ENCODE measurements at regions not wholly inside any gene's neighbourhood (a gene's known extent, or its start where the extent isn't known, plus 50 kb on each side); places are given as distances from the start of the nearest gene placed in this dataset.
"Not testable (repeated sequence)": the region's sequence is repeated elsewhere in the genome, so short reads cannot be mapped to it uniquely, and the experiment has no call there.

DNA sequence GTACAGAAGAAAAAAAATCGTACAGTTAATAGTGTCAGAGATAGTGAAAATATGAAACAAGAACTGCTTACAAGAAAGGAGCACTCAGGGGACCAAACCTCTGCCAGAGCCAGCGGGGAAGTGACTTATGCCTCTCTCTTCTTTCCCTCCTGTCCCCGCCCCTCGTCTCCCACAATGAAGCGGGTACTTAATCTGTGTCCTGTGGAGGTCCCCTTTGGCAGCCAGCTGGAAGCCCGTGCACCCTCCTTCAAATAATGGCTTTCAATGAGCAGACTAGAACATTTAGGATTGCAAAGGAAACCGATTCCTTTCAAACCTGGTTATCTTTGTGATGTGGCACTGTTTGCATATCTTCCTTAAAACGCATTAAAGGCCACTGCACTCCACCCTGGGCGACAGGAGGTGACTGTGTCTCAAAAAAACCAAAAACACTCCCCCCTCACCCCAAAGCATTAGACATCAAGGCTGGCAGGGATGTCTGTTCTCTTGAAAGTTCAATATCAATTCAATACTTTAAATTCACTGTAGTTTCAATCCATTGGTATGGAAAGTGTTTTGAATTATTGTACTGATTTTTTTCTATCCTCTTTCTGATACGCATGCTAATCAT lies 51.7 kb downstream of the PPIAL4C start:
- not testable (repeated sequence) for H3K9me3 ChIP-seq (ENCODE audit: low read depth, low read length); H3K36me3 ChIP-seq (ENCODE audit: insufficient read depth, low read length); H3K27ac ChIP-seq; H3K9ac ChIP-seq (ENCODE audit: insufficient read length); DNase-seq (ENCODE audit: low read depth, low spot score); H3K4me3 ChIP-seq

DNA sequence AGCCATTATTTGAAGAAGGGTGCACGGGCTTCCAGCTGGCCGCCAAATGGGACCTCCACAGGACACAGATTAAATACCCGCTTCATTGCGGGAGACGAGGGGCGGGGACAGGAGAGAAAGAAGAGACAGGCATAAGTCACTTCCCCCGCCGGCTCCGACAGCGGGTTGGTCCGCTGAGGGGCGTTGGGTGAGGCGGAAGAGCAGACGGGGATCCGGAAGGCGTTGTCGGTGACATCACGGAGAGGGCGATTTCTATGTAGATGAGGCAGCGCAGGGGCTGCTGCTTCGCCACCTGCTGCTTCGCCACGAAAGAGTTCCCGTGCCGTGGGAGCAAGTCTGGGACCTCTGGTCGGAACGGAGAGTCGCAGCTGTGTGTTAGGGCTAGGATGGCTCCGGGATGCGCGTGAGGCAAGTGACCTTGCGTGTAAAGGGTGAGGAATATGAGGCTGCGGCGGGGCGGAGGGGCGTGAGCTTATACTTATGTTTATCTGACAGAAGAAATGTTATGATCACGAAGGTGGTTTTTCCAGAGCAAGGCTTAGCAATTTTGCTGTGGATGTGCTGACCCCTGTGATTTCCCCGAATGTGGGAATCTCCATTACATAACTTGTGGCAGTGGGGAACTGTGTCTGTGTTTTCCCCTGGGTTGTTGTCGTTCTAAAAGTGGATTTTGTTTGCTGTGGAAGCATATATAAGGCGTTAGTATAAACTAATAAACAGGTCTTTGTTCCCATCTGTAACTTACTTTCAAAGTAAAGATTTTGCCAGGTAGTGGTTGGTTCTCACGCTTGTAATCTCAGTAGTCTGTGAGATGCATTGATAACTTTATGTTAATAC lies 52.9 kb downstream of the PPIAL4C start:
- H3K4me3 ChIP-seq = peak overlapping the region; percentile 78

DNA sequence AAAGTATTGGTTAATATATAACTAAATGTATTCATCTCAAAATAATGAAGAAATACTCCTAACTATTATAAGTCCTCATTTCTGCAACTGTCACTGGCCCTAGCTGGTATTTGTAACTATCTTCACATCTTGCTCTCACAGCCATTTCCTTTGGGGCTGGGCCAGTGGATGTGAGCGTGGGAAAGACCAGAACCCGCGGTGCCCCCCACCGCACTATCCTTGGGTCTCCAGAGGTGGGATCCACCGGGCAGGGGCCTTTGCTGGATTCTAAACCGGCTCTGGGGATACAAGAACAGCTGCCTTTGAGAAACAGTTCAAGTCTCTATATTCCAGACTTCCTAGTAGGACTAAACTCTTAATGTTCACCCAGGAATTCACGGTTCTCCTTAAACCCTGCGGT lies 54.8 kb downstream of the PPIAL4C start:
- not testable (repeated sequence) for H3K9ac ChIP-seq (ENCODE audit: insufficient read length); H3K4me3 ChIP-seq; H3K36me3 ChIP-seq (ENCODE audit: insufficient read depth, low read length); H3K9me3 ChIP-seq (ENCODE audit: low read depth, low read length); DNase-seq (ENCODE audit: low read depth, low spot score); H3K27ac ChIP-seq

More for the DNA sequence above, 52.9 kb downstream of the PPIAL4C start:
- TF ChIP-seq POLR2AphosphoS5 (IDR thresholded peaks at IDR 0.05; ENCODE audit: borderline replicate concordance, low read depth, low read length) = peak; percentile 98
- not testable (repeated sequence) for H3K9me3 ChIP-seq (ENCODE audit: low read depth, low read length); H3K36me3 ChIP-seq (ENCODE audit: insufficient read depth, low read length)
- Histone ChIP-seq H3K9ac (ENCODE audit: insufficient read length) (peak overlapping the region; percentile 75), H3K27ac (peak overlapping the region; percentile 93)
- peak; percentile 92 for DNase-seq (ENCODE audit: low read depth, low spot score)

DNA sequence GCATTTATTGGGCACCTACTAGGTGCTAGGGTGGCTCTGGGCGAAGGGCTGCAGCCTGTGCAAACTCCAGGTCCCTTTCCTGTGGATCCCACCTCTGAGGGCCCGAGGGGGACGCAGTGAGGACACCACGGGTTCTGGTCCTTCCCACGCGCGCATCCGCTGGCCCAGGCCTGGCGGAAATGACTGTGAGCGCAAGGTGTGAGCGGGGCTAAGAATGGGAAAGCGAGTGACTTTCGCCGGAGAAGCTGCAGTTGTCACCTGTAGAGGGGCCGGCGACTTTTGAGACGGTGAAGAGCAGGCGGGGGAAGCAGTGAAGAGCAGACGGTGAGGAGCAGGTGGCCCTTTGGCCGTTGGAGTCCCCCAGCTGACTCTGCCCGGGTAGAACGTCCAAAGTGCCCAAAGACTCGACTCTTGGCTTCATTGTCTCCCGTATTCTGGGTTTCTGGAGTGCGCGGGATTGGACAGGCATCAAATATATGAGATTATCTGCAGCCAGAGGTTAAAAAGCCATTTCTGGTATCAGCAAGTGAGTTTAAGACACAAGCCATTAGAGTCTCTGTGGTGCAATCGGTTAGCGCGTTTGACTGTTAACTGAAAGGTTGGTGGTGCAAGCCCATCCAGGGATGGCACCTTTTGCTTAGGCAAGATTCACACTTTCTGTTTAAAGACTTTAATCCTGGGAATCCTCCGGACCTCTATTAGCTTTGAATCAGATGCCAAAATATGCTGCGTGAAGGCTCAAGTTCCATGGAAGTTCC lies 55.4 kb downstream of the PPIAL4C start:
- not testable (repeated sequence) for H3K9ac ChIP-seq (ENCODE audit: insufficient read length); H3K4me3 ChIP-seq; H3K36me3 ChIP-seq (ENCODE audit: insufficient read depth, low read length); DNase-seq (ENCODE audit: low read depth, low spot score); H3K9me3 ChIP-seq (ENCODE audit: low read depth, low read length); H3K27ac ChIP-seq

DNA sequence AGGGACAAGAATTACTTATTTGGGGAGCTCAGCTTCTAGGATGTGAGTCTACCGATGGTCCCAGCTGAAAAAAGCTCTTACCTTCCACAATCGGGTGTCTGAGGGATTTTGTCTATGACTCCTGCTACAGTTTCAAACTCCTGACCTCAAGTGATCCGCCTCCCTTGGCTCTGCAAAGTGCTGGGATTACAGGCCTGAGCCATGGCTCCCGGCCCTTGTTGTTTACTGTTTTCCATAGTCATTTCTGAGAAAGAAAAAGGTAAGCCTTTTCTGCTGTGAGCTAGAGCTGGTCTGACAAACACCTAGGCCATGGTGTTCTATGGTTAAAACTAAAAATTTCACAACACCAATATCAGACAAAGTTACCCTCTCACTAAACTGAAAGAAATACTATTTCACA lies 57.5 kb downstream of the PPIAL4C start:
- not testable (repeated sequence) for H3K36me3 ChIP-seq (ENCODE audit: insufficient read depth, low read length); DNase-seq (ENCODE audit: low read depth, low spot score); H3K9ac ChIP-seq (ENCODE audit: insufficient read length); H3K9me3 ChIP-seq (ENCODE audit: low read depth, low read length); H3K4me3 ChIP-seq; H3K27ac ChIP-seq

DNA sequence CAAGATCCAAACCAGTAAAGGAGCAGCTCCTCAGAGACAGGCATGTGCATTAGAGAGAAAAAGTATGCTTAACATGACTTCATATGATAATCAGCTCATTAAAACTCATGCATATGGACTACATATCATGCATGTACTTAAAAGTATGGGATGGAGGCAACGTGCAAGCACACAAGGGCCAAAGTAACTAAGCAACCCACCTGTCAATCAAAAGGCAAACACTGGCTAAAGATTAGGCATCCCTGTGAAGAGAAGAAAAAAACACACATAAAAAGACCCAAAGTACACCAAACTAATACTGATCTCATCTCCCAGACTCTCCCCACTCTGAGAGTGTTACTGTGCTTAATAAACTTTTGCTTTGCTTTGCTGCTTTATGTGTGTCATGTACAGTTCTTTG lies 61.2 kb downstream of the PPIAL4C start:
- DNase-seq (ENCODE audit: low read depth, low spot score); H3K9me3 ChIP-seq (ENCODE audit: low read depth, low read length); H3K27ac ChIP-seq; H3K4me3 ChIP-seq; H3K36me3 ChIP-seq (ENCODE audit: insufficient read depth, low read length); H3K9ac ChIP-seq (ENCODE audit: insufficient read length): not testable (repeated sequence)

DNA sequence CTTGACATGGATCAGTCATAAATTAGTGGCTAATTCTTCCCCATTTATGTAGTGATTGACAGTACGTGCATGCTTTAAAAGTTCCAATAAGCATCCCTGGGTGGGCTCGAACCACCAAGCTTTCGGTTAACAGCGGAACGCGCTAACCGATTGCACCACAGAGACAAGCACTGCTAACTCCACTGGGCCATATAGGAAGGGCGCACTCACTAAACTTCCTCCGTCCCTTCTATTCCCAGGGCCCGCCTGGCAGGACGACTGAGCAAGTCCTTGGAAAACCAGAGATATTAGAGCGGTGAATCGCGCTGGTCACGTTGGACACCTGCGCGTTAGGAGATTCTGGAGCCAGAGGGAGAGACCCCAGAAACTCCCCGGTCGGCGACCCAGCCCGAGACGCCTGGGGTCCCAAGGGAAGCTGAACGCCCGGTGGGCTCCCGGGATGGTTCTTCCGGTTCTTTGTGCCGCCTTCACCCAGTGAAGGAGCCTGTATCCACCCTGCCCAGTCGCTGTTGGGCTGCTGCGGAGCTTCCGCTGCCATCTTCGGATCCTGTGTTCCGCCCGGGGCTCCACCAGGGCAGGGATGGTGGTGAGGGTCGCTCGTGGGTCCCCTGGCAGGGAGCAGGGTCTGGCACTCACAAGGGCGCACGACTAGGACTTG lies 62.8 kb downstream of the PPIAL4C start:
- not testable (repeated sequence) for H3K9ac ChIP-seq (ENCODE audit: insufficient read length); H3K36me3 ChIP-seq (ENCODE audit: insufficient read depth, low read length); H3K9me3 ChIP-seq (ENCODE audit: low read depth, low read length); H3K27ac ChIP-seq; H3K4me3 ChIP-seq; DNase-seq (ENCODE audit: low read depth, low spot score)

DNA sequence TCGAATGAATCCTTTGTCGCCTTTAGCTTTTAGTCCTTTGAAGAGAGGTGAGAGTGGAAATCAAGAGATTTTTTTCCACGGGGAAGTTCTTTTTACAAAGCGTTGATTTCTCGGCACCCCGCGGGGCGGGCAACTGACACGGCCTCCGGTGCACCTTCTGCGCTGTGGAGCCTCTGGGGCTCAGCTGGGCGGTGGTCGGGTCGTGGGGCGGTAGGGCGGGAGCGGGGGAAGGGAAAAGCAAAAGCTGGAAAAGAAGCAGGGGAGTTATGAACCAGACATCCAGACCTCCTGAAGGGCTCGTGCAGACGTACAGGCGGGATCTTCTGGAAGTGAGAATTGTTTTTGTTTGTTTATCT lies 63.3 kb downstream of the PPIAL4C start:
- not testable (repeated sequence) for H3K27ac ChIP-seq; H3K36me3 ChIP-seq (ENCODE audit: insufficient read depth, low read length); H3K4me3 ChIP-seq; H3K9ac ChIP-seq (ENCODE audit: insufficient read length); DNase-seq (ENCODE audit: low read depth, low spot score); H3K9me3 ChIP-seq (ENCODE audit: low read depth, low read length)

DNA sequence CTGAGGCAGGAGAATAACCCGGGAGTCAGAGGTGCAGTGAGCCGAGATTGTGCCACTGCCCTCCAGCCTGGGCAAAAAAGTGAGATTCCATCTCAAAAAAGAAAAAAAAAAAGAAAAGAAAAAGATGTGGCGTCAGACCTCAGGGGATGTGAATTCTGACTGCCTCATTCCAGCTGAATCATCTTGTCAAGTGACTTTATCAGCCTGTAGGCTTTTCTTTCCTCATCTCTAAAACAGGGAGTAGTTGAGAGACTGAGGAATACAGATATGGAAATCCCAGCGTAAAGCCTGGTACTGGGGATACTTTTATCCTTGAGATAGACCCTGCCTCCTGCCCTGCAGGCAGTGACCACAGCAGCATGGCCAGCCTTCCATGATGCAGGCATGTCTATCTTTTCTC lies 74.1 kb downstream of the PPIAL4C start:
- H3K27ac ChIP-seq; DNase-seq (ENCODE audit: low read depth, low spot score); H3K9me3 ChIP-seq (ENCODE audit: low read depth, low read length); H3K9ac ChIP-seq (ENCODE audit: insufficient read length); H3K36me3 ChIP-seq (ENCODE audit: insufficient read depth, low read length); H3K4me3 ChIP-seq: not testable (repeated sequence)

DNA sequence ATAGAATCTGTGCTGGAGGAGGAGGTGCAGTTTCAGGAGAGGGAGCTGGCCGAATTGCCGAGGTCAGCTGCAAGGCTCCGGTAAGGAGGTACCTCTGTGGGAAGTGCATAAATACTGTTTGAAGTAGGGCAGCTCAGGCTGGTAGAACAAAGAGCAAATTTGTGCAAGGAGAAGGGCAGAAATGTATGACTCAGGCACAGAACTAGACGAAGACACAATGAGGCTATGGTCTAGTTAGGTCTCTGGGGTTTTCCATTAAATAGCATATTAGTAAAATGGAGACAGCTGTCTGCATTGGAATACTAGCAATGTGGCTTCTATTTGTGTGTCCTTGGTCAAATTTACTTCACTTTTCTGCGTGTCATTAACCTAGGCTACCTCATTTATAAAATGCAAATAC lies 74.5 kb downstream of the PPIAL4C start:
- H3K4me3 ChIP-seq; H3K9me3 ChIP-seq (ENCODE audit: low read depth, low read length); DNase-seq (ENCODE audit: low read depth, low spot score); H3K27ac ChIP-seq; H3K36me3 ChIP-seq (ENCODE audit: insufficient read depth, low read length); H3K9ac ChIP-seq (ENCODE audit: insufficient read length): not testable (repeated sequence)

DNA sequence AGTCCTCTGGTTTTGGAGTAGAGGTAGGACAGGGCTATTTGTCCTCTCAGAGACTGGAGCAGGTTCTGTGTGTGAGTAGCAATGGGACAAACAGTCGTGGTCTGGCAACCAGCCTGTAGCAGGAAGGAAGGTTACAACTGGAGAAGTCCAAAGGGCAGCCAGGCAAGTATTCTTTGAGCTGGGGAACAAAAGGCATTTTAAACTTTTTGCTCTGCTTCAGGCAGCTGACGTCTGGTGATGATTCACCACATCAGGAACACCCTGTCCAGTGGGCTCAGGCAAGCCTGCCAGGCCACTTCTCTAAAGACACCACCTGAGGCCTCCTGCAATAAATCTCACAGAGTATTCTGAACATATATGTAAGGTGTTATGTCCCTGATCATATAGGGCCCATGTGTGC lies 81.0 kb downstream of the PPIAL4C start:
- H3K9me3 ChIP-seq (ENCODE audit: low read depth, low read length); DNase-seq (ENCODE audit: low read depth, low spot score); H3K9ac ChIP-seq (ENCODE audit: insufficient read length); H3K27ac ChIP-seq; H3K4me3 ChIP-seq; H3K36me3 ChIP-seq (ENCODE audit: insufficient read depth, low read length): not testable (repeated sequence)

DNA sequence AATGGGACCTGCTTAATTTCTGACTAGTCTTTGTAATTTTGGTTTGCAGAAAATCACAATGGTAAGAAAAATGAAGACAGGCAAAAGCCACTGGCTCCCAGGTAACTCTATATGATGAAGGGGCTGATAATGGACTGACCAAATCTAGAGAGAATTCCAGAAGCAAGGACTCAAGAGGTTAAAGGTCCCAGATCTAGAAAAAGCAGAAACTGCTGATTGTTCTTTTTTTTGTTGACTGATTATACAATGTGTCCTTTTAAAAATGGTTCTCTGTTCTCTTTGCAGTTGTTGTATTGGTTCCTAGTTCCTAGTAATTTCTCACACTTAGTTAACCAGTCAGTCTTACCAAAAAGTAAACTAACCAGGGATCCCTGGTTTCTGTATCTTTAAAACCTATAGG lies 81.4 kb downstream of the PPIAL4C start:
- H3K36me3 ChIP-seq (ENCODE audit: insufficient read depth, low read length); DNase-seq (ENCODE audit: low read depth, low spot score); H3K4me3 ChIP-seq; H3K27ac ChIP-seq; H3K9ac ChIP-seq (ENCODE audit: insufficient read length); H3K9me3 ChIP-seq (ENCODE audit: low read depth, low read length): not testable (repeated sequence)

DNA sequence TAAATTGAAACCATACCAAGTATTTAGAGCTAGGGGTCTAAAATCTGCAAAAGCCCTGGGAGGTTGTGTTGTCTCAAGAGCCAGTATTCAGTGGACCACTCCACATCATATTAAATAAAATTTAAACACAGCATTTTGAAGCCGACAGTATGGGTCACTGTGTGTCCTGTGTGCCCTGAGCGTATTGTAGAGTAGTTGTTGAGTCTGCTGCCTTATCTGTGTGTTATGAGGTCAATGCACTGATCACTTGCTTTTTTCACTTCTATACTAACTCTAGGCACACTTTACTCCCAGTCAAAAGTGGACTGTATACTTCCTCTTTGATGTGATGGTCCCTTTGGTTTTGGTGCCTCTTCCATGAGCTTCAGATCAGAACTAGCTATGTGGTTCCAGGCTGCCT lies 81.9 kb downstream of the PPIAL4C start:
- H3K9ac ChIP-seq (ENCODE audit: insufficient read length); H3K4me3 ChIP-seq; DNase-seq (ENCODE audit: low read depth, low spot score); H3K36me3 ChIP-seq (ENCODE audit: insufficient read depth, low read length); H3K9me3 ChIP-seq (ENCODE audit: low read depth, low read length); H3K27ac ChIP-seq: not testable (repeated sequence)
